ENCODE measurements at regions not wholly inside any gene's neighbourhood (a gene's known extent, or its start where the extent isn't known, plus 50 kb on each side); places are given as distances from the start of the nearest gene placed in this dataset.
"Not testable (repeated sequence)": the region's sequence is repeated elsewhere in the genome, so short reads cannot be mapped to it uniquely, and the experiment has no call there.

DNA sequence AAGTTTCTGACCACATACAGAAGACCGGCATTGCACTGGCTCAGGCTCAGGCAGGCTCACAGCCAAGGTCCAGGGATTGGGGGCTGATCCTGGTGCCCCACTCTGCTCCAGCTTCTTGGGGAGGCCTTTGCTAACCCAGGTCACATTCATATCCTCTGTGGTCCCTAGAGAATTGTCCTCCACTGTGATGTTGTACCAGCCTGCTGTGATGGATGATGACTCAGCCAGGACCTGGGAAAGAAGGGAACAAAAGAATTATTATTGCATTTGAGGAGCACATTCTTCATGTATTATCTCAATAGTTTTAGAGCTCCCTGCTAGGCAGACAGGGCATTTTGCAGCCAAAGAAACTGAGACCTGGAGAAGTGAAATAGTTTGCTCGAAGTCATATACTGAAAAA, 114.3 kb upstream of the ETV3 start:
- Histone ChIP-seq H3K79me2 (ENCODE audit: insufficient read depth) (no peaks in the 10 kb centered on the region), H3K27ac (no peak overlapping the region), H3K36me3 (ENCODE audit: low read depth) (no peaks in the 10 kb centered on the region), H3K4me1 (ENCODE audit: insufficient read depth) (no peaks in the 10 kb centered on the region), H3K4me2 (ENCODE audit: unreplicated experiment) (no peak overlapping the region), H3K9ac (no peak overlapping the region), H3K4me3 (no peak overlapping the region), H3F3A (ENCODE audit: insufficient read depth) (no peaks in the 10 kb centered on the region), H4K20me1 (ENCODE audit: insufficient read depth) (no peaks in the 10 kb centered on the region), H2AFZ (no peak overlapping the region), H3K9me2 (ENCODE audit: insufficient read depth) (no peaks in the 10 kb centered on the region), H3K27me3 (replicated peaks; ENCODE audit: insufficient read depth) (no peaks in the 10 kb centered on the region), H3K9me3 (ENCODE audit: low read depth) (no peaks in the 10 kb centered on the region)
- peak; percentile 30 for DNase-seq
- in situ Hi-C loops (cut with MboI): no loop called here
- TF ChIP-seq EZH2phosphoT487 (IDR thresholded peaks at IDR 0.05; ENCODE audit: insufficient read depth, low read depth): no peak
- TF ChIP-seq EZH2 (IDR thresholded peaks at IDR 0.05; ENCODE audit: insufficient read depth, poor library complexity, severe bottlenecking): no peak
- 22 to 28% methylated on average over 2 of the region's 2 CpGs for WGBS, 2 experiments (ENCODE audit: low coverage in 1 of 2, low lambda C conversion rate in 2 of 2, missing lambda C conversion rate in 2 of 2)

DNA sequence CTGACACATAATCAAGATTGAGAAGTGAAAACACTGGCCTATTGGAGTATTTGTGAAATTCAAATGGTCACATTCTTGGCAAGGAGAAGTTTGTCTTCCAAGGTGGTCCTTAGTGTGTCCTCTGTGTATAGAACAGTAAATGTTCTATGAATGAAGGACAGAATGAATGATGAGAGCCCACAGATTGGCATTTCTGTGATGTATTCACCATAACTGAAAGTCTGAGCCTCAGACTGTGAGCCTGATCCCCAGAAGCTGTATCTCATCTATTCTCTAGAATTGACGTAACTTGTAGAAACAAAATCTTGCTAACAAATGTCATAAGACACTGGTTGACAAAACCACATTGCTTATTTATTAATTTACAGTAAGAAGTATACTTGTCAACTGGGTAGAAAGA, 111.5 kb upstream of the ETV3 start:
- no peaks in the 10 kb centered on the region for H3K9me3 ChIP-seq (ENCODE audit: low read depth)
- H3K9ac ChIP-seq: no peak overlapping the region
- no peak for TF ChIP-seq EZH2 (IDR thresholded peaks at IDR 0.05; ENCODE audit: insufficient read depth, poor library complexity, severe bottlenecking)
- no peak for TF ChIP-seq EZH2phosphoT487 (IDR thresholded peaks at IDR 0.05; ENCODE audit: insufficient read depth, low read depth)
- H3K79me2 ChIP-seq (ENCODE audit: insufficient read depth): no peaks in the 10 kb centered on the region
- H3F3A ChIP-seq (ENCODE audit: insufficient read depth): no peaks in the 10 kb centered on the region
- H3K36me3 ChIP-seq (ENCODE audit: low read depth): no peaks in the 10 kb centered on the region
- H3K9me2 ChIP-seq (ENCODE audit: insufficient read depth): no peaks in the 10 kb centered on the region
- H3K27ac ChIP-seq: no peak overlapping the region
- no peaks in the 10 kb centered on the region for H3K4me1 ChIP-seq (ENCODE audit: insufficient read depth)
- no peak overlapping the region for H3K4me2 ChIP-seq (ENCODE audit: unreplicated experiment)
- DNase-seq: no peak
- H4K20me1 ChIP-seq (ENCODE audit: insufficient read depth): no peaks in the 10 kb centered on the region
- 28 to 36% methylated on average over 1 of the region's 1 CpG for WGBS, 2 experiments (ENCODE audit: low coverage in 1 of 2, low lambda C conversion rate in 2 of 2, missing lambda C conversion rate in 2 of 2)
- H3K27me3 ChIP-seq (replicated peaks; ENCODE audit: insufficient read depth): no peaks in the 10 kb centered on the region
- in situ Hi-C loops (cut with MboI): no loop called here
- H3K4me3 ChIP-seq: no peak overlapping the region
- H2AFZ ChIP-seq: no peak overlapping the region

GRCh38 chr1:157249326-157249725, 111.1 kb upstream of the ETV3 start:
- Histone ChIP-seq H3K79me2 (ENCODE audit: insufficient read depth) (no peaks in the 10 kb centered on the region), H3K4me3 (no peak overlapping the region), H3K9me2 (ENCODE audit: insufficient read depth) (no peaks in the 10 kb centered on the region), H3K4me2 (ENCODE audit: unreplicated experiment) (no peak overlapping the region), H3K27me3 (replicated peaks; ENCODE audit: insufficient read depth) (no peaks in the 10 kb centered on the region), H3K9ac (no peak overlapping the region), H3K36me3 (ENCODE audit: low read depth) (no peaks in the 10 kb centered on the region), H2AFZ (no peak overlapping the region), H3K9me3 (ENCODE audit: low read depth) (no peaks in the 10 kb centered on the region), H3K4me1 (ENCODE audit: insufficient read depth) (no peaks in the 10 kb centered on the region), H3F3A (ENCODE audit: insufficient read depth) (no peaks in the 10 kb centered on the region), H3K27ac (no peak overlapping the region), H4K20me1 (ENCODE audit: insufficient read depth) (no peaks in the 10 kb centered on the region)
- in situ Hi-C loops (cut with MboI): no loop called here
- no peak for DNase-seq
- TF ChIP-seq EZH2phosphoT487 (IDR thresholded peaks at IDR 0.05; ENCODE audit: insufficient read depth, low read depth) (no peak), EZH2 (IDR thresholded peaks at IDR 0.05; ENCODE audit: insufficient read depth, poor library complexity, severe bottlenecking) (no peak)
- WGBS, 2 experiments (ENCODE audit: low coverage in 1 of 2, low lambda C conversion rate in 2 of 2, missing lambda C conversion rate in 2 of 2): 7 to 13% methylated on average over 2 of the region's 2 CpGs

DNA sequence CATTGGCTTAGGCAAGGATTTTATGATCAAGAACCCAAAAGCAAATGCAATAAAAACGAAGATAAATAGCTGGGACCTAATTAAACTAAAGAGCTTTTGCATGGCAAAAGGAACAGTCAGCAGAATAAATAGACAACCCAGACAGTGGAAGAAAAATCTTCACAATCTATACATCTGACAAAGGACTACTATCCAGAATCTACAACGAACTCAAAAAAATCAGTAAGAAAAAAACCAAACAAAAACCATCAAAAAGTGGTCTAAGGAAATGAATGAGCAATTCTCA, 109.5 kb upstream of the ETV3 start:
- H3K9me3 ChIP-seq (ENCODE audit: low read depth); H3K4me1 ChIP-seq (ENCODE audit: insufficient read depth); H3K4me3 ChIP-seq; H3K27ac ChIP-seq; H3F3A ChIP-seq (ENCODE audit: insufficient read depth); H3K9me2 ChIP-seq (ENCODE audit: insufficient read depth); in situ Hi-C loops (cut with MboI); H3K4me2 ChIP-seq (ENCODE audit: unreplicated experiment); H2AFZ ChIP-seq; H3K27me3 ChIP-seq (replicated peaks; ENCODE audit: insufficient read depth); DNase-seq; H3K36me3 ChIP-seq (ENCODE audit: low read depth); H3K79me2 ChIP-seq (ENCODE audit: insufficient read depth); H3K9ac ChIP-seq; H4K20me1 ChIP-seq (ENCODE audit: insufficient read depth): not testable (repeated sequence)
- WGBS, 2 experiments (ENCODE audit: low coverage in 1 of 2, low lambda C conversion rate in 2 of 2, missing lambda C conversion rate in 2 of 2): 3 to 19% methylated on average over 2 of the region's 2 CpGs

GRCh38 chr1:157247005-157247763, 109.0 kb upstream of the ETV3 start:
- no peak overlapping the region for H3K4me2 ChIP-seq (ENCODE audit: unreplicated experiment)
- in situ Hi-C loops (cut with MboI): no loop called here
- H3K9me2 ChIP-seq (ENCODE audit: insufficient read depth): no peaks in the 10 kb centered on the region
- H3K27ac ChIP-seq: no peak overlapping the region
- no peaks in the 10 kb centered on the region for H3K79me2 ChIP-seq (ENCODE audit: insufficient read depth)
- TF ChIP-seq EZH2 (IDR thresholded peaks at IDR 0.05; ENCODE audit: insufficient read depth, poor library complexity, severe bottlenecking): no peak
- no peak for TF ChIP-seq EZH2phosphoT487 (IDR thresholded peaks at IDR 0.05; ENCODE audit: insufficient read depth, low read depth)
- no peak overlapping the region for H3K9ac ChIP-seq
- no peaks in the 10 kb centered on the region for H3K36me3 ChIP-seq (ENCODE audit: low read depth)
- H3K27me3 ChIP-seq (replicated peaks; ENCODE audit: insufficient read depth): no peaks in the 10 kb centered on the region
- H3K9me3 ChIP-seq (ENCODE audit: low read depth): no peaks in the 10 kb centered on the region
- DNase-seq: no peak
- H3K4me1 ChIP-seq (ENCODE audit: insufficient read depth): no peaks in the 10 kb centered on the region
- no peak overlapping the region for H2AFZ ChIP-seq
- WGBS, 2 experiments (ENCODE audit: low coverage in 1 of 2, low lambda C conversion rate in 2 of 2, missing lambda C conversion rate in 2 of 2): 27 to 33% methylated on average over 2 of the region's 2 CpGs
- H3F3A ChIP-seq (ENCODE audit: insufficient read depth): no peaks in the 10 kb centered on the region
- no peak overlapping the region for H3K4me3 ChIP-seq
- H4K20me1 ChIP-seq (ENCODE audit: insufficient read depth): no peaks in the 10 kb centered on the region
